Progenitor cell of endocrine pancreas (in vitro differentiated cells): ENCODE measurements at regions not wholly inside any gene's neighbourhood (a gene's known extent, or its start where the extent isn't known, plus 50 kb on each side); places are given as distances from the start of the nearest gene placed in this dataset.
"Not testable (repeated sequence)": the region's sequence is repeated elsewhere in the genome, so short reads cannot be mapped to it uniquely, and the experiment has no call there.

Experiments
- DNase-seq: peaks from one replicate; pipeline ENCODE4 v3.0.0; 2021; ENCODE audit warnings: low spot score; ENCODE audit not compliant: unreplicated experiment
- H3K27ac Mint-ChIP-seq: 2 replicates; pipeline ENCODE4 v1.8.0; 2021; ENCODE audit warnings: mild to moderate bottlenecking, moderate library complexity, mixed read lengths
- H3K27me3 Mint-ChIP-seq: 2 replicates; pipeline ENCODE4 v1.8.0; 2021; ENCODE audit warnings: mixed read lengths
- H3K36me3 Mint-ChIP-seq: 2 replicates; pipeline ENCODE4 v1.8.0; 2022; ENCODE audit warnings: mixed read lengths; ENCODE audit not compliant: insufficient read depth
- H3K4me1 Mint-ChIP-seq: 2 replicates; pipeline ENCODE4 v1.8.0; 2021; ENCODE audit warnings: low read depth, mixed read lengths
- H3K4me3 Mint-ChIP-seq: 2 replicates; pipeline ENCODE4 v1.8.0; 2021; ENCODE audit warnings: low read depth, mild to moderate bottlenecking, moderate library complexity, mixed read lengths
- H3K9me3 Mint-ChIP-seq: 2 replicates; pipeline ENCODE4 v1.8.0; 2021; ENCODE audit warnings: low read depth, mixed read lengths
- CTCF ChIP-seq: fragments of 200-600 bp; sonication (generic); IDR thresholded peaks from one replicate; pipeline ENCODE4 v1.5.0; 2021; ENCODE audit warnings: antibody characterized with exemption, mild to moderate bottlenecking; ENCODE audit not compliant: unreplicated experiment

GRCh38 chr9:83125671-83126070, 62.7 kb upstream of the RASEF start:
- Mint-ChIP-seq H3K4me3 (no peak overlapping the region), H3K36me3 (no peaks in the 10 kb centered on the region), H3K27ac (no peak overlapping the region), H3K9me3 (peaks cover 12% of the 10 kb centered on the region), H3K4me1 (peaks cover 8% of the 10 kb centered on the region), H3K27me3 (no peaks in the 10 kb centered on the region)
- TF ChIP-seq CTCF, result no peak
- no peak for DNase-seq

- TF ChIP-seq CTCF, result no peak
- Mint-ChIP-seq H3K27me3 (no peaks in the 10 kb centered on the region), H3K27ac (no peak overlapping the region), H3K4me1 (no peaks in the 10 kb centered on the region), H3K9me3 (peaks cover 14% of the 10 kb centered on the region), H3K4me3 (no peak overlapping the region), H3K36me3 (peaks cover 4% of the 10 kb centered on the region)
- no peak for DNase-seq
Observed at GRCh38 chr9:83119873-83120272, 56.9 kb upstream of the RASEF start.

- peaks cover 14% of the 10 kb centered on the region for H3K36me3 Mint-ChIP-seq
- H3K4me3 Mint-ChIP-seq, result no peak overlapping the region
- TF ChIP-seq CTCF, result no peak
- no peaks in the 10 kb centered on the region for H3K4me1 Mint-ChIP-seq
- no peaks in the 10 kb centered on the region for H3K27me3 Mint-ChIP-seq
- no peak overlapping the region for H3K27ac Mint-ChIP-seq
- DNase-seq, result no peak
- peaks cover 26% of the 10 kb centered on the region for H3K9me3 Mint-ChIP-seq
Observed at GRCh38 chr9:83116026-83116425, 53.1 kb upstream of the RASEF start.

- H3K27ac Mint-ChIP-seq, result not testable (repeated sequence)
Observed at GRCh38 chr9:83113445-83113844, 50.5 kb upstream of the RASEF start.

More at GRCh38 chr9:83113445-83113844, 50.5 kb upstream of the RASEF start:
- not testable (repeated sequence) for H3K4me1 Mint-ChIP-seq, H3K27me3 Mint-ChIP-seq, H3K4me3 Mint-ChIP-seq, DNase-seq
- Mint-ChIP-seq H3K36me3 (peaks cover 14% of the 10 kb centered on the region), H3K9me3 (peaks cover 26% of the 10 kb centered on the region)
